ENCODE measurements at regions not wholly inside any gene's neighbourhood (a gene's known extent, or its start where the extent isn't known, plus 50 kb on each side); places are given as distances from the start of the nearest gene placed in this dataset.
"Not testable (repeated sequence)": the region's sequence is repeated elsewhere in the genome, so short reads cannot be mapped to it uniquely, and the experiment has no call there.

- no peaks in the 10 kb centered on the region for H3K36me3 Mint-ChIP-seq (ENCODE audit: low read depth)
- H3K4me1 Mint-ChIP-seq, result no peaks in the 10 kb centered on the region
- H3K27ac Mint-ChIP-seq, result no peak overlapping the region
- no peak overlapping the region for H3K4me3 Mint-ChIP-seq
- H3K27me3 Mint-ChIP-seq, result no peaks in the 10 kb centered on the region
- H3K9me3 ChIP-seq (ENCODE audit: control insufficient read depth, low read length, poor library complexity, severe bottlenecking), result no peaks in the 10 kb centered on the region
- no peak for ATAC-seq
- DNase-seq, result no peak
Measured at GRCh38 chr13:90564096-90564495, 783.4 kb upstream of the MIR17HG start.

DNA sequence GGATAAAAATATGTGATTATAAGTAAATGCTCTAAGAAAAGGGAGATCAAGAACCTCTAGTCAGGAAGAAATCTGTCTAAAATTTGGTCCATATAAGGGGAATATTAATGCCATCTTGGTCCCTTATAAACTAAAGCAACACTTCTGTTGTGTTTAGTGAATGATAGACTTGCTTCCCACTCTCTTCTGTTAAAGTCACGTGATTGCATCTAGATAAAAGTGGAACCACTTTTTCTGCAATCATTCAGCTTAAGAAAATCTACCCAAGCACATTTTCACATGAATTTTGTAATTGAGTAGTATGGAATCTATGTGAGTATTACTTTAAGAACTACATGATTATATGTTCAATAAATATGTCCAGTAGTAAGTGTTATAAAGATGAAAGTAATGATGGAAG, 782.9 kb upstream of the MIR17HG start:
- DNase-seq (no peak), ATAC-seq (no peak)
- Mint-ChIP-seq H3K36me3 (ENCODE audit: low read depth) (no peaks in the 10 kb centered on the region), H3K27me3 (no peaks in the 10 kb centered on the region), H3K27ac (no peak overlapping the region), H3K4me3 (no peak overlapping the region), H3K4me1 (no peaks in the 10 kb centered on the region)
- no peaks in the 10 kb centered on the region for H3K9me3 ChIP-seq (ENCODE audit: control insufficient read depth, low read length, poor library complexity, severe bottlenecking)

- H3K27me3 Mint-ChIP-seq, result no peaks in the 10 kb centered on the region
- no peaks in the 10 kb centered on the region for H3K36me3 Mint-ChIP-seq (ENCODE audit: low read depth)
Measured at GRCh38 chr13:90565985-90566713, 781.3 kb upstream of the MIR17HG start.

DNA sequence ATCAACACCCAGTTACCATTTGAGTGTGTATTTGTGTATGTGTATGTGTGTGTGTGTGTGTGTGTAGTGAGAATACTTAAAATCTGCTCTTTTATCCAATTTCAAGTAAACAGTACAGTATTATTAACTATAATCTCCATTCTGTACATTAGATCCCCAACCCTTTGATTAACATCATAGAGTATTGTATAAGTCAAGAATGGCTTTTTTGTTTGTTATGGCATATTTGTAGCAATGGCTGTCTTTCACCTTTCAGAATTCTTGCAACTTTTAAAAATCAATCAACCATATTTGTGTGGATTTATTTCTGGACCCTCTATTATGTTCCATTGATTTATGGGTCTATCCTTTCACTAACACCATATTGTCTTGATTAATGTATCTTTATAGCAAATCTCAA, 779.3 kb upstream of the MIR17HG start:
- H3K4me1 Mint-ChIP-seq, result no peaks in the 10 kb centered on the region
- no peak overlapping the region for H3K4me3 Mint-ChIP-seq
- DNase-seq, result no peak
- no peaks in the 10 kb centered on the region for H3K36me3 Mint-ChIP-seq (ENCODE audit: low read depth)
- H3K27ac Mint-ChIP-seq, result no peak overlapping the region
- H3K9me3 ChIP-seq (ENCODE audit: control insufficient read depth, low read length, poor library complexity, severe bottlenecking), result no peaks in the 10 kb centered on the region
- no peaks in the 10 kb centered on the region for H3K27me3 Mint-ChIP-seq
- ATAC-seq, result no peak

More at GRCh38 chr13:90565985-90566713, 781.3 kb upstream of the MIR17HG start:
- Mint-ChIP-seq H3K4me1 (no peaks in the 10 kb centered on the region), H3K27ac (no peak overlapping the region), H3K4me3 (no peak overlapping the region)
- DNase-seq (no peak), ATAC-seq (no peak)
- no peaks in the 10 kb centered on the region for H3K9me3 ChIP-seq (ENCODE audit: control insufficient read depth, low read length, poor library complexity, severe bottlenecking)

DNA sequence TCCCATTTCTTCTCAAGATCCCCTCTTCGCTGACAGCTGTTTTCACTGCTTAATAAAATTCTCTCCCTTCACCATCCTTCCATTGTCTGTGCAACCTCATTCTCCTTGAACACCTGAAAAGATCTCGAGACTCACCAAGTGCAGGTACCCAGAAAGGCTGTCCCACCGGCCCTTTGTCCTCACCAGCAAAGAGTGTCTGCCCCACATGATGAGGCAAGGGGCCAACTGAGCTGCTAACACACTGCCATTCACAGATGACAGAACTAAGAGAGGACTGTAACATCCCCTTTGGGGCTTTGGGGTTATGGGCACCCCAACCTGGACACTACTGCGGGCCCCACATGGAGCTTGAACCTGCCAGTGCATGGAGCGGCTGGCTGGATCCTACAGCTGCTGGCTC, 771.4 kb upstream of the MIR17HG start:
- H3K4me1 Mint-ChIP-seq, result no peaks in the 10 kb centered on the region
- H3K27ac Mint-ChIP-seq, result no peak overlapping the region
- ATAC-seq (no peak), DNase-seq (no peak)
- H3K4me3 Mint-ChIP-seq, result no peak overlapping the region
- H3K36me3 Mint-ChIP-seq (ENCODE audit: low read depth), result no peaks in the 10 kb centered on the region
- H3K27me3 Mint-ChIP-seq, result no peaks in the 10 kb centered on the region
- no peaks in the 10 kb centered on the region for H3K9me3 ChIP-seq (ENCODE audit: control insufficient read depth, low read length, poor library complexity, severe bottlenecking)

DNA sequence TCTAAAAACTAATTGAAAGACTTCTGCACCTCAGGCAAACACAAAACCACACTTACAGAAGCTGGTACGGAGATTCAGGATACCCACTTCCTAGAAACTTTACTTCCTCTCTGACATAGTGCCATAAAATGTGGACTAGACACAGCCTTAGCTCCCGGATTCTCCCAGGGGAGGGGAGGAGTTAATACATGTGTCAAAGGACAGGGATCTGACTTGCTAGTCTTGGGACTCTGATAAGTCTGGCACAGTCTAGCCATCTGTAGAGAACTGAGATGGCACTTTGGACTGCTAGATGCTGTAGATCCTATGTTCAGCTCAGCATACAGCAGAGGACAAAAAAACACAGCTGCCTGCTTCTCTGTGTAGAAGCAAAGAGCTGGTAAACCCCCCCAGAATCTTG, 769.8 kb upstream of the MIR17HG start:
- Mint-ChIP-seq H3K4me3 (no peak overlapping the region), H3K27me3 (no peaks in the 10 kb centered on the region), H3K4me1 (no peaks in the 10 kb centered on the region), H3K27ac (no peak overlapping the region), H3K36me3 (ENCODE audit: low read depth) (no peaks in the 10 kb centered on the region)
- ATAC-seq, result no peak
- no peak for DNase-seq
- H3K9me3 ChIP-seq (ENCODE audit: control insufficient read depth, low read length, poor library complexity, severe bottlenecking), result no peaks in the 10 kb centered on the region

- DNase-seq (no peak), ATAC-seq (no peak)
- H3K4me1 Mint-ChIP-seq, result no peaks in the 10 kb centered on the region
- no peaks in the 10 kb centered on the region for H3K9me3 ChIP-seq (ENCODE audit: control insufficient read depth, low read length, poor library complexity, severe bottlenecking)
- H3K36me3 Mint-ChIP-seq (ENCODE audit: low read depth), result no peaks in the 10 kb centered on the region
- no peak overlapping the region for H3K27ac Mint-ChIP-seq
- H3K4me3 Mint-ChIP-seq, result no peak overlapping the region
- H3K27me3 Mint-ChIP-seq, result no peaks in the 10 kb centered on the region
Measured at GRCh38 chr13:90585392-90585791, 762.1 kb upstream of the MIR17HG start.

DNA sequence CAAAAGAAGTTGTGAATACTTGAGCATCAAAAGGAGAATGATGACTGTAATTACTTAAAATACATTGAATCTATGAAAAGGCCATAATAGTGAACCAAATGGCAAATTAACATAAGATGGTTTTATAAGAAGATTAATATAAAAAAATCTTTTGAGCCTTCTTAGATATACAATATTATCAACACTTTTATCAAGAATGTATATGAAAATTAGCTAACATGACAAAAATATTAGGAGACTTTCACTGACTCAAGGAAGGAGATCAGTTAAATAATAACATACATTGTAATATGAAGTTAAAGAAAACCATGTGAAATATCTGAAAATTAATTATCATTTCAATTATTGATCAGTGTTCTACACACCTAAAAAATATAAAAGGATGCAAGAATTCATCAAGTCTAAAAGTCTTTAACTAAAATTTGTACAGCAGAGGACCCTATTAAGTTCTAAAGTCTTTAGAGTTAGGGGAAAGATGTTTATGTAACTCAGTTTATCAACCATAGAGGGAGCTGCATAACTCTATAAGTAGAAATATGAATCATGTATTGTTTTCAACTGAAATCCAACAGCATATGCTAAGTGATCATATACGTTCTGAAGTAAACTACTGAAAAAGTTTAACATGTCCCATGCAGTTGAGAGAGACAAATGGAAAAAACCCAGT, 756.1 kb upstream of the MIR17HG start:
- no peak for DNase-seq
- H3K4me1 Mint-ChIP-seq, result no peaks in the 10 kb centered on the region
- H3K4me3 Mint-ChIP-seq, result no peak overlapping the region
- no peak for ATAC-seq
- no peaks in the 10 kb centered on the region for H3K9me3 ChIP-seq (ENCODE audit: control insufficient read depth, low read length, poor library complexity, severe bottlenecking)
- H3K27me3 Mint-ChIP-seq, result no peaks in the 10 kb centered on the region
- no peak overlapping the region for H3K27ac Mint-ChIP-seq
- H3K36me3 Mint-ChIP-seq (ENCODE audit: low read depth), result no peaks in the 10 kb centered on the region

DNA sequence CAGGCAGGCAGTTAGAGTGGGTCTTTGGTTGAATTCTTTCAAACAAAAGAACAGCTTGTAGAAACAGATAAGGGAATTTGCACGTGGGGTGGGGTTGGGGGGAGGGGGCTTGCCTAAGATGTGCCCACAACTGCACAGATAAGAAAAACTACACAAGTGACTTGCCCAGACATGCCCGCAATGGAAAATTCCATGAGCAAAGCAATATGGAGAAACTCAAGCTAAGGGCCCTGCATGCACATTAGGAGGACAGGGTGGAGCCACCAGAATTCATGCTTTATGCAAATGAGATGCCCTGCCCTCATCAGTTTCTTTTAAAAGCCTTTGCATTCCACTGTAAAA, 755.6 kb upstream of the MIR17HG start:
- no peak overlapping the region for H3K4me3 Mint-ChIP-seq
- H3K27ac Mint-ChIP-seq, result no peak overlapping the region
- H3K27me3 Mint-ChIP-seq, result no peaks in the 10 kb centered on the region
- H3K9me3 ChIP-seq (ENCODE audit: control insufficient read depth, low read length, poor library complexity, severe bottlenecking), result no peaks in the 10 kb centered on the region
- no peak for ATAC-seq
- H3K36me3 Mint-ChIP-seq (ENCODE audit: low read depth), result no peaks in the 10 kb centered on the region
- DNase-seq, result no peak
- H3K4me1 Mint-ChIP-seq, result no peaks in the 10 kb centered on the region

- Mint-ChIP-seq H3K27me3 (no peaks in the 10 kb centered on the region), H3K4me1 (no peaks in the 10 kb centered on the region), H3K4me3 (no peak overlapping the region), H3K27ac (no peak overlapping the region), H3K36me3 (ENCODE audit: low read depth) (no peaks in the 10 kb centered on the region)
- no peak for ATAC-seq
- no peaks in the 10 kb centered on the region for H3K9me3 ChIP-seq (ENCODE audit: control insufficient read depth, low read length, poor library complexity, severe bottlenecking)
- DNase-seq, result no peak
Measured at GRCh38 chr13:90592943-90593342, 754.5 kb upstream of the MIR17HG start.

- Mint-ChIP-seq H3K4me3 (no peak overlapping the region), H3K4me1 (no peaks in the 10 kb centered on the region), H3K27ac (no peak overlapping the region), H3K27me3 (no peaks in the 10 kb centered on the region), H3K36me3 (ENCODE audit: low read depth) (no peaks in the 10 kb centered on the region)
- ATAC-seq (no peak), DNase-seq (no peak)
- H3K9me3 ChIP-seq (ENCODE audit: control insufficient read depth, low read length, poor library complexity, severe bottlenecking), result no peaks in the 10 kb centered on the region
Measured at GRCh38 chr13:90594681-90595080, 752.8 kb upstream of the MIR17HG start.

GRCh38 chr13:90605664-90606063, 741.8 kb upstream of the MIR17HG start:
- Mint-ChIP-seq H3K27ac (no peak overlapping the region), H3K4me3 (no peak overlapping the region), H3K36me3 (ENCODE audit: low read depth) (no peaks in the 10 kb centered on the region), H3K4me1 (no peaks in the 10 kb centered on the region), H3K27me3 (no peaks in the 10 kb centered on the region)
- H3K9me3 ChIP-seq (ENCODE audit: control insufficient read depth, low read length, poor library complexity, severe bottlenecking), result no peaks in the 10 kb centered on the region
- ATAC-seq (no peak), DNase-seq (no peak)

DNA sequence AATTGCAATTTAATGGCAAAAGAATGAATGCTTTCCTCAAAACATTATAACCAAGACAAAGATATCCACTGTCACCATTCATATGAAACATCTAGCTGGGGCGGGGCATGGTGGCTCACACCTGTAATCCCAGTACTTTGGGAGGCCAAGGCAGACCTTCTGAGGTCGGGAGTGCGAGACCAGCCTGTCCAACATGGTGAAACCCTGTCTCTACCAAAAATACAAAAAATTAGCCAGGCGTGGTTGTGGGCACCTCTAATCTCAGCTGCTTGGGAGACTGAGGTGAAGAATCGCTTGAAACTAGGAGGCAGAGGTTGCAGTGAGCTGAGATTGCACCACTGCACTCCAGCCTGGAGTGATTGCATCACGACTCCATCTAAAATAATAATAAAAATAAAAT, 740.6 kb upstream of the MIR17HG start:
- not testable (repeated sequence) for H3K27me3 Mint-ChIP-seq

DNA sequence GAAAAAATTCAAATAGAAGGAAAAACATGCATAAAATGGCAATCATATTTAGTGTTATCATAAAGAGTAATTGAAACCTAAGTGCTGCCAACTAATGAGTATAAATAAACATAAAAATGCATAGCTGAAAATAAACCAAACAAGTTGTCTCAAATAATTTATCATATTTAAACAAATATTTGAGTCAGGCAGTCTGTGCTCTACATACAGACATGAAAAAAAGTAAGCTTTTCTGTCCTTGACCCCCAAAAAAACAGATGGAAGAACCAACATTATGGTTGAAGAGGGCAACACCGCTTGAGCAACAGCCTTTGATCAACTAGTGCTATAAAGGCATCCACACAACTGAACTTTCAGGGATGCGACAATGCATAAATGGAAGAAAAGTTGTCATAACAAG, 735.1 kb upstream of the MIR17HG start:
- Mint-ChIP-seq H3K36me3 (ENCODE audit: low read depth) (no peaks in the 10 kb centered on the region), H3K27ac (no peak overlapping the region), H3K4me3 (no peak overlapping the region), H3K27me3 (no peaks in the 10 kb centered on the region), H3K4me1 (no peaks in the 10 kb centered on the region)
- ATAC-seq, result no peak
- no peak for DNase-seq
- H3K9me3 ChIP-seq (ENCODE audit: control insufficient read depth, low read length, poor library complexity, severe bottlenecking), result no peaks in the 10 kb centered on the region

More for the DNA sequence above, 740.6 kb upstream of the MIR17HG start:
- not testable (repeated sequence) for ATAC-seq; H3K4me3 Mint-ChIP-seq; H3K36me3 Mint-ChIP-seq (ENCODE audit: low read depth); H3K9me3 ChIP-seq (ENCODE audit: control insufficient read depth, low read length, poor library complexity, severe bottlenecking); H3K27ac Mint-ChIP-seq; H3K4me1 Mint-ChIP-seq; DNase-seq

All from T-helper 17 cell (primary cell).